SK-N-SH (cell line): ENCODE measurements at regions not wholly inside any gene's neighbourhood (a gene's known extent, or its start where the extent isn't known, plus 50 kb on each side); places are given as distances from the start of the nearest gene placed in this dataset.

Experiments
- CTCF ChIP-seq: fragments of 200-600 bp; sonication (generic); IDR thresholded peaks from 2 replicates; pipeline ENCODE4 v1.6.1; 2017; ENCODE audit warnings: antibody characterized with exemption, mild to moderate bottlenecking, moderate library complexity
- EP300 ChIP-seq, 2 experiments: IDR thresholded peaks; 2 replicates each; pipeline versions ENCODE4 v1.4.0 to v1.6.1; 2012; ENCODE audit warnings: borderline replicate concordance in 1 of 2, low read depth in 1 of 2, low read length in 1 of 2
- GABPA ChIP-seq: IDR thresholded peaks from 2 replicates; pipeline ENCODE4 v1.4.0; 2012; ENCODE audit warnings: low read depth, mild to moderate bottlenecking
- NFIC ChIP-seq: IDR thresholded peaks from 2 replicates; pipeline ENCODE4 v1.4.0; 2012; ENCODE audit warnings: borderline replicate concordance
- TCF12 ChIP-seq: IDR thresholded peaks from 2 replicates; pipeline ENCODE4 v1.4.0; 2012
- TF ChIP-seq, protein P1 (sequence below): IDR thresholded peaks from 2 replicates; pipeline ENCODE4 v1.6.1; 2012; ENCODE audit warnings: mild to moderate bottlenecking, low read depth, low read length, moderate library complexity
- TF ChIP-seq, protein P2 (sequence below): IDR thresholded peaks from 2 replicates; pipeline ENCODE4 v1.4.0; 2012; ENCODE audit warnings: low read depth

GRCh38 chr2:66815886-66816285, 381.0 kb downstream of the MEIS1 start:
- TF ChIP-seq CTCF (no peak), GABPA (no peak), NFIC (no peak), EP300 (IDR thresholded peaks at IDR 0.05; ENCODE audit: borderline replicate concordance in 1 of 2, low read depth in 1 of 2, low read length in 1 of 2) (no peak), TCF12 (no peak)
- TF ChIP-seq, protein P1, sequence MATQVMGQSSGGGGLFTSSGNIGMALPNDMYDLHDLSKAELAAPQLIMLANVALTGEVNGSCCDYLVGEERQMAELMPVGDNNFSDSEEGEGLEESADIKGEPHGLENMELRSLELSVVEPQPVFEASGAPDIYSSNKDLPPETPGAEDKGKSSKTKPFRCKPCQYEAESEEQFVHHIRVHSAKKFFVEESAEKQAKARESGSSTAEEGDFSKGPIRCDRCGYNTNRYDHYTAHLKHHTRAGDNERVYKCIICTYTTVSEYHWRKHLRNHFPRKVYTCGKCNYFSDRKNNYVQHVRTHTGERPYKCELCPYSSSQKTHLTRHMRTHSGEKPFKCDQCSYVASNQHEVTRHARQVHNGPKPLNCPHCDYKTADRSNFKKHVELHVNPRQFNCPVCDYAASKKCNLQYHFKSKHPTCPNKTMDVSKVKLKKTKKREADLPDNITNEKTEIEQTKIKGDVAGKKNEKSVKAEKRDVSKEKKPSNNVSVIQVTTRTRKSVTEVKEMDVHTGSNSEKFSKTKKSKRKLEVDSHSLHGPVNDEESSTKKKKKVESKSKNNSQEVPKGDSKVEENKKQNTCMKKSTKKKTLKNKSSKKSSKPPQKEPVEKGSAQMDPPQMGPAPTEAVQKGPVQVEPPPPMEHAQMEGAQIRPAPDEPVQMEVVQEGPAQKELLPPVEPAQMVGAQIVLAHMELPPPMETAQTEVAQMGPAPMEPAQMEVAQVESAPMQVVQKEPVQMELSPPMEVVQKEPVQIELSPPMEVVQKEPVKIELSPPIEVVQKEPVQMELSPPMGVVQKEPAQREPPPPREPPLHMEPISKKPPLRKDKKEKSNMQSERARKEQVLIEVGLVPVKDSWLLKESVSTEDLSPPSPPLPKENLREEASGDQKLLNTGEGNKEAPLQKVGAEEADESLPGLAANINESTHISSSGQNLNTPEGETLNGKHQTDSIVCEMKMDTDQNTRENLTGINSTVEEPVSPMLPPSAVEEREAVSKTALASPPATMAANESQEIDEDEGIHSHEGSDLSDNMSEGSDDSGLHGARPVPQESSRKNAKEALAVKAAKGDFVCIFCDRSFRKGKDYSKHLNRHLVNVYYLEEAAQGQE = no peak
- TF ChIP-seq, protein P2, sequence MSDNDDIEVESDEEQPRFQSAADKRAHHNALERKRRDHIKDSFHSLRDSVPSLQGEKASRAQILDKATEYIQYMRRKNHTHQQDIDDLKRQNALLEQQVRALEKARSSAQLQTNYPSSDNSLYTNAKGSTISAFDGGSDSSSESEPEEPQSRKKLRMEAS = no peak
